ENCODE measurements at regions not wholly inside any gene's neighbourhood (a gene's known extent, or its start where the extent isn't known, plus 50 kb on each side); places are given as distances from the start of the nearest gene placed in this dataset.
A peak's percentile ranks its signal among the peaks of the same experiment; 100 is the strongest.

GRCh38 chr20:40254023-40254772, 434.8 kb downstream of the MAFB start:
- POLR2A ChIA-PET, result no interaction called here
- CTCF ChIA-PET, result interaction anchor here (0.6 to 0.9 kb wide), 3 partner anchors 331 to 1008 kb away, joined by 3 to 6 read pairs (median 3); no protein-coding TSS in a partner anchor

GRCh38 chr20:40251284-40251932, 437.6 kb downstream of the MAFB start:
- ChIA-PET CTCF (interaction anchor here (0.6 to 1.3 kb wide), 16 partner anchors 9 to 1632 kb away, joined by 3 to 6 read pairs (median 3); partner anchors contain the start of gene MAFB), POLR2A (interaction anchor here (1.2 kb wide), 1 partner anchor 437 kb away, joined by 5 read pairs; the partner anchor contains the start of gene MAFB)
- Histone ChIP-seq H3K27ac (ENCODE audit: extremely low read depth, low read depth, low read length) (no peak overlapping the region), H3K4me3 (ENCODE audit: low read depth, low read length) (no peak overlapping the region), H3K9me3 (ENCODE audit: control insufficient read depth, insufficient read depth, low read depth, low read length) (no peaks in the 10 kb centered on the region), H3K4me1 (ENCODE audit: control insufficient read depth, insufficient read depth, low read length) (no peaks in the 10 kb centered on the region), H3K36me3 (ENCODE audit: control insufficient read depth in 2 of 2, insufficient read depth in 1 of 2, low read length in 2 of 2) (no peaks in the 10 kb centered on the region)
- TF ChIP-seq ZNF155 (tag by site-specific recombination; IDR thresholded peaks at IDR 0.05) (no peak), ZNF654 (tag by site-specific recombination; IDR thresholded peaks at IDR 0.05; ENCODE audit: low read depth) (peak; percentile 65), SETDB1 (IDR thresholded peaks at IDR 0.05; ENCODE audit: insufficient read length, low read length) (peak; percentile 24), OSR2 (tag by site-specific recombination; IDR thresholded peaks at IDR 0.05) (no peak), ZIC2 (tag by site-specific recombination; IDR thresholded peaks at IDR 0.05) (0 out of 2 replicates have a peak, but pooled peaks have one; percentile 7)

More at GRCh38 chr20:40254023-40254772, 434.8 kb downstream of the MAFB start:
- no peak overlapping the region for H3K27ac ChIP-seq (ENCODE audit: extremely low read depth, low read depth, low read length)
- no peak overlapping the region for H3K4me3 ChIP-seq (ENCODE audit: low read depth, low read length)
- no peaks in the 10 kb centered on the region for H3K36me3 ChIP-seq (ENCODE audit: control insufficient read depth in 2 of 2, insufficient read depth in 1 of 2, low read length in 2 of 2)
- no peaks in the 10 kb centered on the region for H3K9me3 ChIP-seq (ENCODE audit: control insufficient read depth, insufficient read depth, low read depth, low read length)
- no peak for TF ChIP-seq ZFP69B (tag by site-specific recombination; IDR thresholded peaks at IDR 0.05)
- TF ChIP-seq ZNF292 (tag by site-specific recombination; IDR thresholded peaks at IDR 0.05; ENCODE audit: borderline replicate concordance, low read depth), result no peak
- TF ChIP-seq ZFP37 (tag by site-specific recombination; IDR thresholded peaks at IDR 0.05), result no peak
- TF ChIP-seq ZNF513 (tag by site-specific recombination; IDR thresholded peaks at IDR 0.05), result no peak
- no peak for TF ChIP-seq ZNF341 (tag by site-specific recombination; IDR thresholded peaks at IDR 0.05; ENCODE audit: low read depth)
- TF ChIP-seq ZNF426 (tag by site-specific recombination; IDR thresholded peaks at IDR 0.05), result no peak
- no peak for TF ChIP-seq ZNF280D (tag by site-specific recombination; IDR thresholded peaks at IDR 0.05)
- TF ChIP-seq ZNF76 (tag by site-specific recombination; IDR thresholded peaks at IDR 0.05; ENCODE audit: borderline replicate concordance, low read depth), result no peak
- TF ChIP-seq ZNF514 (tag by site-specific recombination; IDR thresholded peaks at IDR 0.05), result no peak
- TF ChIP-seq ZBTB21 (tag by site-specific recombination; IDR thresholded peaks at IDR 0.05), result no peak
- TF ChIP-seq WT1 (tag by site-specific recombination; IDR thresholded peaks at IDR 0.05), result no peak
- TF ChIP-seq IKZF3 (tag by site-specific recombination; IDR thresholded peaks at IDR 0.05), result no peak
- no peaks in the 10 kb centered on the region for H3K4me1 ChIP-seq (ENCODE audit: control insufficient read depth, insufficient read depth, low read length)

Data from HEK293 (cell line).